ENCODE measurements at regions not wholly inside any gene's neighbourhood (a gene's known extent, or its start where the extent isn't known, plus 50 kb on each side); places are given as distances from the start of the nearest gene placed in this dataset.

DNA sequence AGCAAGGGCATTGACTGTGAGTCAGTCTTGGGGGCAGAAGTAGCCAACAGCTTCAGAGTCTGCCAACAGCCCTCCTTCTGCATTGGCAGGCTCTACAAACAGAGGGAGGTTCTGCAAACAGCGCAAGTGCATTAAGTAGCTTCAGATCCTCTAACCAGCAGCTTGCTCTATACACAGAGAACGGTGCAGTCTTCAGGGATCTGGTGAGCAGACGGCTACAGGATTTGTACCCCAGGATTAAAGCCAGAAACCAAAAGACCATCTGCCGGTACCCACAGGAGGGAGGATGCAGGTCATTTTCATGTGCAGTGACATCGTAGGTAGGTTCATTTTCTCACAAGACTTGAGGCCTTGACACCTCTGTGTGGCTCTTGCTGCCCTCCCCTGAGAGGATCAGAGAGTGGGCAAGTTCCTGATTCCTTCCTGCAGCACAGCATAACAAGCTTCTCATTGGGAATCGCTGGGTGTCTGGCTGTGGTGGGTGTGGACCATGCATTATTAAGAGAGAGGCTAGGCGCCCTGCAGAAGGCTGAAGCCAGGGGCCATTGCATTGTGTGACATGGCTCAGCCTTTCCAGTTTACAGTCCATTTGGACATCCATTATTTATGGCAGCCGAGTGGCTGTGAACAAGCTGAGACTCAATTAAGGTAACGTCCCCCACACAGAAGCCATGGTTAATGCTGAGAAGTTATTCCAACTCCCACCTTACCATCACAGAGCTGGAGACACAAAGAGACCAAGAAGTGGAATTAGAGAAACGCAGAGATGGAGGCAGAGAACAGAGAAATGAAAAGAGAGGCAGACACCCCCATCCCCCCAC lies 250.0 kb downstream of the LRFN2 start:
- H3K9ac ChIP-seq (ENCODE audit: low read length), result no peak overlapping the region
- no peaks in the 10 kb centered on the region for H3K79me2 ChIP-seq (ENCODE audit: insufficient read depth, low read length)
- no peak for TF ChIP-seq EZH2 (IDR thresholded peaks at IDR 0.05; ENCODE audit: insufficient read depth, low read length)
- TF ChIP-seq, protein P1, sequence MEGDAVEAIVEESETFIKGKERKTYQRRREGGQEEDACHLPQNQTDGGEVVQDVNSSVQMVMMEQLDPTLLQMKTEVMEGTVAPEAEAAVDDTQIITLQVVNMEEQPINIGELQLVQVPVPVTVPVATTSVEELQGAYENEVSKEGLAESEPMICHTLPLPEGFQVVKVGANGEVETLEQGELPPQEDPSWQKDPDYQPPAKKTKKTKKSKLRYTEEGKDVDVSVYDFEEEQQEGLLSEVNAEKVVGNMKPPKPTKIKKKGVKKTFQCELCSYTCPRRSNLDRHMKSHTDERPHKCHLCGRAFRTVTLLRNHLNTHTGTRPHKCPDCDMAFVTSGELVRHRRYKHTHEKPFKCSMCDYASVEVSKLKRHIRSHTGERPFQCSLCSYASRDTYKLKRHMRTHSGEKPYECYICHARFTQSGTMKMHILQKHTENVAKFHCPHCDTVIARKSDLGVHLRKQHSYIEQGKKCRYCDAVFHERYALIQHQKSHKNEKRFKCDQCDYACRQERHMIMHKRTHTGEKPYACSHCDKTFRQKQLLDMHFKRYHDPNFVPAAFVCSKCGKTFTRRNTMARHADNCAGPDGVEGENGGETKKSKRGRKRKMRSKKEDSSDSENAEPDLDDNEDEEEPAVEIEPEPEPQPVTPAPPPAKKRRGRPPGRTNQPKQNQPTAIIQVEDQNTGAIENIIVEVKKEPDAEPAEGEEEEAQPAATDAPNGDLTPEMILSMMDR (IDR thresholded peaks at IDR 0.05; ENCODE audit: insufficient read depth, low read depth, low read length), result no peak
- peaks cover 12% of the 10 kb centered on the region for H3K4me1 Mint-ChIP-seq (ENCODE audit: low read depth, unreplicated experiment)
- H3K27ac ChIP-seq (ENCODE audit: low read depth, low read length), result no peak overlapping the region
- no peak overlapping the region for H2AFZ ChIP-seq (ENCODE audit: low read depth, low read length)
- FAIRE-seq (no peak), DNase-seq (ENCODE audit: low read depth) (no peak)
- H3K27me3 Mint-ChIP-seq (ENCODE audit: low read depth, unreplicated experiment), result peaks cover 68% of the 10 kb centered on the region
- no peak overlapping the region for H3K27ac Mint-ChIP-seq (ENCODE audit: unreplicated experiment)
- H3K36me3 Mint-ChIP-seq (ENCODE audit: low read depth, unreplicated experiment), result peaks cover 1% of the 10 kb centered on the region
- H3K4me1 ChIP-seq (ENCODE audit: insufficient read depth, low read length), result no peaks in the 10 kb centered on the region
- H4K20me1 ChIP-seq (ENCODE audit: insufficient read depth, low read length), result no peaks in the 10 kb centered on the region
- H3K4me3 Mint-ChIP-seq (ENCODE audit: unreplicated experiment), result no peak overlapping the region
- no peaks in the 10 kb centered on the region for H3K36me3 ChIP-seq (ENCODE audit: insufficient read depth, low read length)
- H3K27me3 ChIP-seq (ENCODE audit: insufficient read depth, low read length), result peaks cover 6% of the 10 kb centered on the region
- H3K9me3 ChIP-seq (ENCODE audit: insufficient read depth, low read depth, low read length), result no peaks in the 10 kb centered on the region
- no peak overlapping the region for H3K4me3 ChIP-seq (ENCODE audit: insufficient read depth, low read depth, low read length)
- H3K9me3 Mint-ChIP-seq (ENCODE audit: unreplicated experiment), result peaks cover 2% of the 10 kb centered on the region
- H3K4me2 ChIP-seq (ENCODE audit: low read length), result no peak overlapping the region

DNA sequence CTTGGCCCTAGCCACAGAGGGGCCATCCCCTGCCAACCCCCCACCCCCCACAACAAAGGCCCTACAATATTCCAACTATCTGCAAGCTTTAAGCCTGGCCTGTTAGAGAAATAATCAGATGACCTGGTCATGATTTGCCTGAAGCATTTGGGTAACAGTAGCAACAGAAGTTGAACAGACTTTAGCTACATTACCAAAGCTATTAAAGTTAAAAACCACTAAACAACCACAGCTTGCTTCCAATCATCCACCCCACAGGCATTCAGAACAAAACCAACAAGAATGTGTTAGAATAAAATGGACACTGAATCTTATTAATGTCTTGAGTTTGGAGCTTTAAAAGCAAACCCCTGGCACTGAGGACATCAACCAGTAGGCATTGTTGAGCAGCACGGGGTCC lies 250.9 kb downstream of the LRFN2 start:
- no peak for TF ChIP-seq EZH2 (IDR thresholded peaks at IDR 0.05; ENCODE audit: insufficient read depth, low read length)
- TF ChIP-seq, protein P1 (IDR thresholded peaks at IDR 0.05; ENCODE audit: insufficient read depth, low read depth, low read length), result no peak
- Mint-ChIP-seq H3K9me3 (ENCODE audit: unreplicated experiment) (peaks cover 2% of the 10 kb centered on the region), H3K4me1 (ENCODE audit: low read depth, unreplicated experiment) (peaks cover 12% of the 10 kb centered on the region), H3K27ac (ENCODE audit: unreplicated experiment) (no peak overlapping the region), H3K27me3 (ENCODE audit: low read depth, unreplicated experiment) (peaks cover 69% of the 10 kb centered on the region), H3K4me3 (ENCODE audit: unreplicated experiment) (no peak overlapping the region), H3K36me3 (ENCODE audit: low read depth, unreplicated experiment) (peaks cover 1% of the 10 kb centered on the region)
- Histone ChIP-seq H3K9me3 (ENCODE audit: insufficient read depth, low read depth, low read length) (no peaks in the 10 kb centered on the region), H3K9ac (ENCODE audit: low read length) (no peak overlapping the region), H2AFZ (ENCODE audit: low read depth, low read length) (no peak overlapping the region), H3K4me2 (ENCODE audit: low read length) (no peak overlapping the region), H3K4me3 (ENCODE audit: insufficient read depth, low read depth, low read length) (no peak overlapping the region), H3K4me1 (ENCODE audit: insufficient read depth, low read length) (no peaks in the 10 kb centered on the region), H3K79me2 (ENCODE audit: insufficient read depth, low read length) (no peaks in the 10 kb centered on the region), H3K27me3 (ENCODE audit: insufficient read depth, low read length) (peaks cover 14% of the 10 kb centered on the region), H4K20me1 (ENCODE audit: insufficient read depth, low read length) (no peaks in the 10 kb centered on the region), H3K36me3 (ENCODE audit: insufficient read depth, low read length) (no peaks in the 10 kb centered on the region), H3K27ac (ENCODE audit: low read depth, low read length) (no peak overlapping the region)
- no peak for FAIRE-seq
- DNase-seq (ENCODE audit: low read depth), result no peak

Data from astrocyte (in vitro differentiated cells and primary cell).